ENCODE measurements at regions not wholly inside any gene's neighbourhood (a gene's known extent, or its start where the extent isn't known, plus 50 kb on each side); places are given as distances from the start of the nearest gene placed in this dataset.
"Not testable (repeated sequence)": the region's sequence is repeated elsewhere in the genome, so short reads cannot be mapped to it uniquely, and the experiment has no call there.

- DNase-seq (ENCODE audit: low read depth in 3 of 3), result no peak
Observed at GRCh38 chr4:138616775-138617174, 374.6 kb upstream of the SLC7A11 start.

- DNase-seq (ENCODE audit: low read depth in 3 of 3), result no peak
Observed at GRCh38 chr4:138614398-138615142, 372.4 kb upstream of the SLC7A11 start.

- DNase-seq (ENCODE audit: low read depth in 3 of 3), result no peak
Observed at GRCh38 chr4:138612428-138612827, 370.3 kb upstream of the SLC7A11 start.

- no peak for DNase-seq (ENCODE audit: low read depth in 3 of 3)
Observed at GRCh38 chr4:138611721-138612120, 369.6 kb upstream of the SLC7A11 start.

GRCh38 chr4:138611017-138611416 lies 368.9 kb upstream of the SLC7A11 start:
- DNase-seq (ENCODE audit: low read depth in 3 of 3), result no peak

- DNase-seq (ENCODE audit: low read depth in 3 of 3), result no peak
Observed at GRCh38 chr4:138609943-138610350, 367.8 kb upstream of the SLC7A11 start.

- DNase-seq (ENCODE audit: low read depth in 3 of 3), result no peak
Observed at GRCh38 chr4:138604556-138604955, 362.4 kb upstream of the SLC7A11 start.

- DNase-seq (ENCODE audit: low read depth in 3 of 3), result no peak
Observed at GRCh38 chr4:138602664-138603063, 360.5 kb upstream of the SLC7A11 start.

- no peak for DNase-seq (ENCODE audit: low read depth in 3 of 3)
Observed at GRCh38 chr4:138599965-138600364, 357.8 kb upstream of the SLC7A11 start.

- DNase-seq (ENCODE audit: low read depth in 3 of 3), result no peak
Observed at GRCh38 chr4:138598226-138598625, 356.1 kb upstream of the SLC7A11 start.

- DNase-seq (ENCODE audit: low read depth in 3 of 3), result no peak
Observed at GRCh38 chr4:138596896-138597295, 354.7 kb upstream of the SLC7A11 start.

- DNase-seq (ENCODE audit: low read depth in 3 of 3), result no peak
Observed at GRCh38 chr4:138595731-138596460, 353.7 kb upstream of the SLC7A11 start.

- no peak for DNase-seq (ENCODE audit: low read depth in 3 of 3)
Observed at GRCh38 chr4:138595171-138595570, 353.0 kb upstream of the SLC7A11 start.

- DNase-seq (ENCODE audit: low read depth in 3 of 3), result no peak
Observed at GRCh38 chr4:138592796-138593195, 350.6 kb upstream of the SLC7A11 start.

- no peak for DNase-seq (ENCODE audit: low read depth in 3 of 3)
Observed at GRCh38 chr4:138591808-138592207, 349.7 kb upstream of the SLC7A11 start.

- DNase-seq (ENCODE audit: low read depth in 3 of 3), result no peak
Observed at GRCh38 chr4:138588501-138588900, 346.4 kb upstream of the SLC7A11 start.

- DNase-seq (ENCODE audit: low read depth in 3 of 3), result no peak
Observed at GRCh38 chr4:138579146-138579545, 337.0 kb upstream of the SLC7A11 start.

- DNase-seq (ENCODE audit: low read depth in 3 of 3), result not testable (repeated sequence)
Observed at GRCh38 chr4:138577826-138578225, 335.7 kb upstream of the SLC7A11 start.

- DNase-seq (ENCODE audit: low read depth in 3 of 3), result no peak
Observed at GRCh38 chr4:138577145-138577544, 335.0 kb upstream of the SLC7A11 start.

- DNase-seq (ENCODE audit: low read depth in 3 of 3), result no peak
Observed at GRCh38 chr4:138576684-138577083, 334.5 kb upstream of the SLC7A11 start.

GRCh38 chr4:138573246-138573645 lies 331.1 kb upstream of the SLC7A11 start:
- no peak for DNase-seq (ENCODE audit: low read depth in 3 of 3)

- DNase-seq (ENCODE audit: low read depth in 3 of 3), result no peak
Observed at GRCh38 chr4:138572007-138572406, 329.9 kb upstream of the SLC7A11 start.

GRCh38 chr4:138567696-138568095 lies 325.5 kb upstream of the SLC7A11 start:
- no peak for DNase-seq (ENCODE audit: low read depth in 3 of 3)
